ENCODE measurements at regions not wholly inside any gene's neighbourhood (a gene's known extent, or its start where the extent isn't known, plus 50 kb on each side); places are given as distances from the start of the nearest gene placed in this dataset.

Small RNAs in the stretch of these regions (small RNA-seq; reads per million reads assigned to genes)
- 0 reads per million in 4 donors for gene AC013404.1

Data from upper lobe of left lung (tissue), 4 donors.